PFSK-1 (cell line): ENCODE measurements at regions not wholly inside any gene's neighbourhood (a gene's known extent, or its start where the extent isn't known, plus 50 kb on each side); places are given as distances from the start of the nearest gene placed in this dataset.

Experiments used
- FOXP2 ChIP-seq: optimal IDR thresholded peaks from 2 replicates; pipeline ENCODE3; 2011; ENCODE audit warnings: borderline replicate concordance, control low read depth, inconsistent platforms; ENCODE audit not compliant: insufficient read depth; ENCODE audit errors: extremely low read length, extremely low read depth
- POLR2AphosphoS5 ChIP-seq: IDR thresholded peaks from 2 replicates; pipeline ENCODE4 v1.6.1; 2012; ENCODE audit warnings: low read depth, mild to moderate bottlenecking, control low read depth, low read length, moderate library complexity
- SIN3A ChIP-seq: IDR thresholded peaks from 2 replicates; pipeline ENCODE4 v1.6.1; 2012; ENCODE audit warnings: mild to moderate bottlenecking, low read length, moderate library complexity, borderline replicate concordance; ENCODE audit not compliant: insufficient read depth
- TAF1 ChIP-seq: IDR thresholded peaks from 2 replicates; pipeline ENCODE4 v1.6.1; 2012; ENCODE audit warnings: low read length, control low read depth, borderline replicate concordance; ENCODE audit not compliant: insufficient read depth
- TF ChIP-seq, protein P1 (sequence below), 2 experiments: IDR thresholded peaks; 2 replicates each; pipeline versions ENCODE4 v1.6.1 to v1.8.0; 2011 to 2012; ENCODE audit warnings: low read depth in 2 of 2, low read length in 2 of 2, control low read depth in 1 of 2, inconsistent platforms in 1 of 2, mild to moderate bottlenecking in 1 of 2, moderate library complexity in 1 of 2; ENCODE audit not compliant: insufficient read depth in 1 of 2

DNA sequence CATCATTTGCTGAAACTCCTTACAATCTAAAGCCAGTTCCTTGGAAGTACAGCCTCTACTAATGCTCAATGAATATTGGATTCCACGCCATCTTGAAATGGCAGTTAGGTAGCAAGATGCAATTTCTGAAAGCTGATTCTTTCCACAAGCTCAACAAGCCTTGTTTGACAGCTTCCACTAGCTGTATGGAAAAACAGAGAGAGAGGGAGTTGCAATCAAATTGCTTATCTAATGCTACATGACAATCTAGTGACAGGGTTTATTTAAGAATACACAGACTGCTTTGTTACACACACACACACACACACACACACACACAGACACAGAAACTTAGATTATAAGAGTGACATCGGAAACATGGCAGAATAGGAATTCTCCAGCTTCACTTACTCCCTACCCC, 288.4 kb upstream of the DEPDC1 start:
- TF ChIP-seq POLR2AphosphoS5, result no peak
- TF ChIP-seq TAF1, result no peak
- TF ChIP-seq, protein P1, sequence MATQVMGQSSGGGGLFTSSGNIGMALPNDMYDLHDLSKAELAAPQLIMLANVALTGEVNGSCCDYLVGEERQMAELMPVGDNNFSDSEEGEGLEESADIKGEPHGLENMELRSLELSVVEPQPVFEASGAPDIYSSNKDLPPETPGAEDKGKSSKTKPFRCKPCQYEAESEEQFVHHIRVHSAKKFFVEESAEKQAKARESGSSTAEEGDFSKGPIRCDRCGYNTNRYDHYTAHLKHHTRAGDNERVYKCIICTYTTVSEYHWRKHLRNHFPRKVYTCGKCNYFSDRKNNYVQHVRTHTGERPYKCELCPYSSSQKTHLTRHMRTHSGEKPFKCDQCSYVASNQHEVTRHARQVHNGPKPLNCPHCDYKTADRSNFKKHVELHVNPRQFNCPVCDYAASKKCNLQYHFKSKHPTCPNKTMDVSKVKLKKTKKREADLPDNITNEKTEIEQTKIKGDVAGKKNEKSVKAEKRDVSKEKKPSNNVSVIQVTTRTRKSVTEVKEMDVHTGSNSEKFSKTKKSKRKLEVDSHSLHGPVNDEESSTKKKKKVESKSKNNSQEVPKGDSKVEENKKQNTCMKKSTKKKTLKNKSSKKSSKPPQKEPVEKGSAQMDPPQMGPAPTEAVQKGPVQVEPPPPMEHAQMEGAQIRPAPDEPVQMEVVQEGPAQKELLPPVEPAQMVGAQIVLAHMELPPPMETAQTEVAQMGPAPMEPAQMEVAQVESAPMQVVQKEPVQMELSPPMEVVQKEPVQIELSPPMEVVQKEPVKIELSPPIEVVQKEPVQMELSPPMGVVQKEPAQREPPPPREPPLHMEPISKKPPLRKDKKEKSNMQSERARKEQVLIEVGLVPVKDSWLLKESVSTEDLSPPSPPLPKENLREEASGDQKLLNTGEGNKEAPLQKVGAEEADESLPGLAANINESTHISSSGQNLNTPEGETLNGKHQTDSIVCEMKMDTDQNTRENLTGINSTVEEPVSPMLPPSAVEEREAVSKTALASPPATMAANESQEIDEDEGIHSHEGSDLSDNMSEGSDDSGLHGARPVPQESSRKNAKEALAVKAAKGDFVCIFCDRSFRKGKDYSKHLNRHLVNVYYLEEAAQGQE (IDR thresholded peaks at IDR 0.05; ENCODE audit: insufficient read depth in 1 of 2, low read depth in 2 of 2, low read length in 2 of 2), result no peak
- TF ChIP-seq FOXP2, result no peak
- no peak for TF ChIP-seq SIN3A
